Mucosa of gallbladder (tissue), 1 donor: ENCODE measurements at regions not wholly inside any gene's neighbourhood (a gene's known extent, or its start where the extent isn't known, plus 50 kb on each side); places are given as distances from the start of the nearest gene placed in this dataset.
"Not testable (repeated sequence)": the region's sequence is repeated elsewhere in the genome, so short reads cannot be mapped to it uniquely, and the experiment has no call there.

Experiments used
- DNase-seq: peaks from one replicate; pipeline ENCODE4 v3.0.0-alpha.2; 2020; ENCODE audit warnings: low spot score
- donor health status: DM: no; HTN: no; CAD: no.

DNA sequence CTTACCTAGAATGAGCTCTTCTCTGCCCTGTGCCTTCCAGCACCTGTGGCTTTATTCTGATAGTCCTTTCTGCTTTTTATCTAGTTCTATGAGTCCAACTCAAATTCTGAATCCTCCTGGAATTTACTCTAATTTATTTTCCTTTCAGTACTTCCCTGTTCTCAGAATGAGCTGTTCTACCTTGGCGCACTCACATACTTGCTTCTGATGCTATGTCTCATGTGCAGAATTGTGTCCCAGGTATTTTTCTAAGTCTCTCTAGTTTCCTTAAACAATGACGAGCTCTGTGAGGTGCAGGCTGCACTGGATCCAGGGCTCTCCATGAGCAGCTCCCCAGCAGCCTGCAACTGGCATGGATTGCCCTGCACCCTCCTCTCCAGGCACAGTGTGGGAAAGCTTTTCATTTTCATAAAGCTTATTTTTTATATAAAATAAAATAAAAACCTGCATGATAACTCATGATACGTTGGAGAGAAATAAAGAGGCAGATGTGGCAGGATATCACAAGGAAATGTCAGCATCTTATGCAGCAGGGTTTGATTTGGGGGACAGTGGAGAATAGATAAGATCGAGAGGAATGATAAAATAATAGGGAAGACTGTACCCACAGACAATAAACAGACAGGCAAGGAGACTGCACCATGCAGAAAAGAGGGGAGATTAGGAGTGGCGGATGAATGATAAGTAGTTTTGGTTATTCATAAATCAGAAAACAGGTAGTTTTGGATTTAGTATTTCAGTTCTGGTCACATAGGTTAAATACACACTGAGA lies 258.2 kb upstream of the POM121L12 start:
- no peak for DNase-seq

DNA sequence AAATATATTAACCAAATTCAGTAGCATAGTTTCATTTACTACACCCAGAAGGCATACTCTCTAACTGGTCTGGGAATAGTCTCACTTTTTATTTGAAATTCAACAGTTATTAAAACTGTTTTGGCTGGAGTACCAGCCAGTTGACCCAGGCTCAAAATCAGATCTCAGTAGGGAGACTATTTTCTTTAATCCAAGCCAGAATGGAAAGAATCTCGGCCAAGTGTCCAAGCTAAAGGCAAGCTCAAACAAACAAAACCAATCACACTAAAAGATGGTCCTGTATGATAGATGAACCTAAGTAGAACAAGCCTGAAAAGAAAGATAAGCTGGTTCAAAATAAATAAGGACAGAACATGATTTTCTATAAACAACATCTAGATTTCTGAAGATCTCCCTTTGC lies 259.6 kb upstream of the POM121L12 start:
- DNase-seq, result no peak

DNA sequence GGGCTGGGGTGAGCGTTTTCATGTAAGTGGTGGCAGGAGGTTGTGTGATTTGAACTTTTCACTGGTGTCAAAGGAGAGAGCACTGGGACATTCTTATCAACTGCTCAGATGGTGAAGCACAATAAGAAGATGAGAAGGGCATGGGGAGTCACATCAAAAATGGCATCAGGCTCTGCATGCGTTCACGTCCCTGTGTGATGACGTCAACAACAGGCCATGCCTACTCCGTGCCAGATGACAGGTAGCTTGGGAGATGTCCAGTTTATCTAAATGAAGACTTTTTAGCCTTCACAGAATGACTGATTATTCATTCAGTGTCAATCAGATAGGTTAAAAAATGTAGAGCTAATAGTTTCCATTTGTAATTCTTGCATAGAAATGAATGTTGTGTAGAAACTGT lies 264.3 kb upstream of the POM121L12 start:
- DNase-seq, result no peak

DNA sequence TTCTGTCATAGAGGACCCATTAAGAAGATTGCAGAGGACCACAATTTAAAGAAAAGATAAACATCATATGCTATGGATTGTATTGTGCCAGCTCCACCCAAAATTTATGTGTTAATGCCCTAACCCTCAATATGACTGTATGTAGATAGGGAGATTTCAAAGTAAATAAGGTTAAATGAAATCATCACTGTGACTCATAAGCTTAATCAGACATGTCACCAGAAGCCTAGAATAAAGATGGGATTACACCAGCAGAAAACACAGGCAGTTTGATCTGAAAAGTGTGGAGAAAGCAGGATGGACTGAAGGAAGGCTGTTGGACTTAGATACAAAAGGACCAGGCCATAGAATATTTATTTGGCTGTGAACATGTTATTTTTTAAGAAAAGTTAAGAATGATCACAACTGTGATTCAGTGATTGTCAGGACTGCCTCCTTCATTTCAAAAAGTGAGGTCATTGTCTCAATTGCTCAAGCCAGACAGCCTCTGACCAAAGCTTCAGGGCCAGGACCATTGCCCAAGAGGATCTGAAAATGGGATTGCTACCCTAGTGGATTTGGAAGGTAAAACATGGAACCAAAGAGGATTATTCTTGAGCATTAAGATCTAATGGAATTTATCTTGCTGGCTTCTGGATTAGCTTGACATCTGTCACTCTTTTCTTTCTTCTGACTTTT lies 270.8 kb upstream of the POM121L12 start:
- DNase-seq, result no peak

DNA sequence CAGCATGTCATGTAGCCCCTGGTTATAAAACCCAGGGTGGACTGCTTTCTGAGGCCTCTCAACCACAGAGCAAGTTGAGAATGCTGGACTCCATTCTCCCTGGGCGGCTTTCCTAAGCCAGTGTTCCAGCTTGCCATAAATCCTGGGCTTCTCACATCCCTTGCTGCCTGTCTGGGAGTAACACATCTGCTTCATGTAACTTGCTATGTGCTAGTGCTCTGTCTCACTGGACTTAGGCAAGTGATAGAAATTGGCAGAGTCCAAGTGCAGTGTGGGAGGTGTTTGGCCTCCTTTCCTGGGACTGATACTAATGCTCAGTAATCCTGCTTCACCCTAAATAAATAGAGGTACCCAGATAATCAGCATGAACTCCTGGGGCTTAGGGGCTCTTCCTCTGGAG lies 277.1 kb upstream of the POM121L12 start:
- no peak for DNase-seq

DNA sequence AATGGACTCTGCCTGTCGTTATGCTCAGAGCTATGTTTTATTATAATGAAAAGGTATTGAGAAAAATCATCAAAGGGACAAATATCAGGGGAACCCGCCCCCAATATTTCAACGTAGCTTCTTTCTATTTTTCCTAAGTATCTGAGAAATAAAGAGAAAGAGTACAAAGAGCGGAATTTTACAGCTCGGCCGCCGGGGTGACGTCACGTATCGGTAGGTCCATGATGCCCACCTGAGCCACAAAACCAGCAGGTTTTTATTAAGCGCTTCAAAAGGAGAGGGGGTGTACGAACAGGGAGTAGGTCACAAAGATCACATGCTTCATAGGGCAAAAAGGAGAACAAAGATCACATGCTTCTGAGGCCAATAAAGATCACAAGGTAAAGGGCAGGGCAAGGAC lies 281.6 kb upstream of the POM121L12 start:
- DNase-seq, result no peak

DNA sequence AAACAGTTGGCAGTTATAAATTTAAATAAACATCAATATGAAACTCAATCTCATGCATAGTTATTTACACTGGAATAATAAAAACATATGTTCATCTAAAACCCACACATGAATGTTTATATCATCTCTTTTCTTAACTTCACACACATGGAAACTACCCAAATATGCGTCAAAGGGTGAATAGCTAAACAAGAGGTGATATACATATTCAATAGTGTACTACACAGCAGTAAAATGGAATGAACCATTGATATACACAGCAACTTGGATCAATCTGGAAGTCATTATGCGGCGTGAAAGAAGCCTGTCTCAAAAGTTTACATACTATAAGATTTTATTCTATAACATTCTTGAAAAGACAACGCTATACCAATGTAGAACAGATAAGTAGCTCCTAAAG lies 282.5 kb upstream of the POM121L12 start:
- no peak for DNase-seq

DNA sequence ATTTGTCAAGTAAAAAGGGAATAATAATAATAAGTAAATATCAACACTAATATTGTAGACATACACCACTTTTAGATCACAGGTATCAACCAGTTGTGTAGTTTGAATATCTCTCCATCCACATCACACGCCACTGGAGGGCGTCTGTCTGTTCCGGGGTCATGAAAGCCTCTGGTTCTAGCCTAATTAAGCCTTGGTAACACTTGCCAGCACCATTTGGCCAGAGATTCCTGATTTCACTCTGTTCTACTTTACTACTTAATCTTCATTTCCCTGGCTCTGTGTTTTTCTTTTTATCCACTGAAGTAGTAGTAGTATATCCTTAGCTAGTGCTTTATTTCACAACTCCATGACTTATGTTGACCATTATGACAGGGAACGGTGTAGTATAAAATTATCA lies 285.6 kb upstream of the POM121L12 start:
- DNase-seq, result no peak

DNA sequence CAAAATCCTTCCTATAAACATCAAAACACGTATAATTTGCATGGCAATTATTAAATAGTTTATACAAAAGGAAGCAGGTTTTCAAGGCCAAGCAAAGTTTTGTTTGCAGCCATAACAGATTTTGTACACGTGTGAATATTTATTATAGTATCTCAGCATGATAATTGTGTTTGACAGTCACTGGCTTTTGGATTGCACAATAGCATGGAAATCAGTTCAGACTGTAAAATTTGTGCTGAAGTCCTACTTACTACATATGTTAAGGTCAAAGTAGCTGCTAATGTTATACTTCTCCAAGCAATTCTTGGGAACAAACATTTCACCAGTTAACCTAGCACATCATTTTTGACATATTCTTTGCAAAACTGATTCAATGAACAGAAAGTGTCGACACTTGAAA lies 287.6 kb upstream of the POM121L12 start:
- DNase-seq, result no peak

DNA sequence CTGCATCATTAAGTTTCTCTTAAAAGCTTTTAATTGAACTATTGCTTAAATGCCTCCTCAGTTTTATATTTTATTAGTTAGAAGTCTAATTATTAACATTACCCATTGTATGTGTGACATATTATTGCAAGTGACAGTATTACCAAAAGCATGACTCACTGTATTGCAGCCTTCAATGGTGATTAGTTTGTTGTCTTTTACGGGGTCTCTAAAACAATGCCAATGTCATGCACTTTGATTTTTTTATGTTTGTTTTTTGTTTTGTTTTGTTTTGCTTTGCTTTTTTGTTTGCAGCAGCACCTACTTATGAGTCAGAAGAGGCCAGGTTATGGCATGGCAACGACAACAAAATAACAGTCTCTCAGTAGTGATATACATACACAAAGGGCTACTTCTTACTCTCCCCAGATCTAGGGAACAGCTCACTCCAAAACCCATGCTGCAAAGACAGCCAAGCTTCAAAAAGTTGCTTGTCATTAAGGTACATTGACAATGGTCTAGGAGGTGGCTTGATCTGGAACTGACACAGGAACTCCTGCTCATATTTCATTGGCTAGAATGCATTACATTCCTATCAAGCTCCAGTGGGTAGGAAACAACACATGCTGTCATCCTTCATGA lies 293.7 kb upstream of the POM121L12 start:
- DNase-seq, result no peak

DNA sequence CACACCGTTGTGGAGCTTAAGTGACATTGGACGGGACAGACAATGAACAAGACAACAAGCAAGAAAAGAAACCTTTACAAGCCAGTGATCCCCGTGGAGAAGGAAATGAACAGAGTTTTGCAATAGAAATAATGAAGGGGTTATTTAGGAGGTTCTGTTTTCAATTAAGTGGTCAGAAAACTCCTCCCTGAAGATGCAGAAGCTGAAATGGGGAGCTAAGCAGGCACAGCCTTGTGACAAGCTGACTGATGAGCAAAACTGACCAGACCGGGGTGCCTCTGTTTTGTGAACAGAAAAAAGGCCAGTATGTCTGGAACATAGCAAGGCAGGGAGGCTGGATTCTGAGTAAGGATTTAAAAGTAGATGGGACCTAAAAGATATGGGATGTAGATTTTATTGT lies 299.8 kb upstream of the POM121L12 start:
- DNase-seq, result no peak

DNA sequence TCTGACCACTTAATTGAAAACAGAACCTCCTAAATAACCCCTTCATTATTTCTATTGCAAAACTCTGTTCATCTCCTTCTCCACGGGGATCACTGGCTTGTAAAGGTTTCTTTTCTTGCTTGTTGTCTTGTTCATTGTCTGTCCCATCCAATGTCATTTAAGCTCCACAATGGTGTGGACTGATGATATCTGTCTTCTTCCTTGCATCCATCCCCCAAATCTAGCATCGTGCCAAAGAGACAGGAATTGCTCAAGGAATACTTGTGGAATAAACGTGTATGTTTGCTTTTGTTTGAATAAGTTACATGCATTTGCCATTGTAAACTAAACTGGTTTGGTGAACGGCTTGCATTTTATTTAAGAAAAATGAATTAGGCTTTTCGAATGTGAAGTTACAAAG lies 306.8 kb upstream of the POM121L12 start:
- not testable (repeated sequence) for DNase-seq

DNA sequence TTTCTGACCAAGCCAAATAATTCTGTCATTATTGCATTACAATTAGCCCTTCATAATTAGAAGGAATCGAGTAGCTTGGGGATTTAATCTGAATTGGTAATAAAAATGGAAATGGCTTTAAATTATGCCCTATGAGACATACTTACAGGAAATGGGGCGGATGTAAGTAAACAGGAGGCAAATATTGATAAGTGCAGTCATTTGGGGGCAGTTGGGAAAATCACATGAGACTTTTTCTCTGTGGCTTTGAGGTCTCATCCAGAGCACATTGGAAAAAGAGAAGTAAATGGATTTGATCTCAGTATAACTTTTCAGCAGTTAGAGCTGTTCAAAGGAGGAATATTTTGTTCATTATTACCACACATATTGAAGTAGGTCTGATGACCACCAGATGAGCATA lies 307.8 kb upstream of the POM121L12 start:
- DNase-seq, result no peak

DNA sequence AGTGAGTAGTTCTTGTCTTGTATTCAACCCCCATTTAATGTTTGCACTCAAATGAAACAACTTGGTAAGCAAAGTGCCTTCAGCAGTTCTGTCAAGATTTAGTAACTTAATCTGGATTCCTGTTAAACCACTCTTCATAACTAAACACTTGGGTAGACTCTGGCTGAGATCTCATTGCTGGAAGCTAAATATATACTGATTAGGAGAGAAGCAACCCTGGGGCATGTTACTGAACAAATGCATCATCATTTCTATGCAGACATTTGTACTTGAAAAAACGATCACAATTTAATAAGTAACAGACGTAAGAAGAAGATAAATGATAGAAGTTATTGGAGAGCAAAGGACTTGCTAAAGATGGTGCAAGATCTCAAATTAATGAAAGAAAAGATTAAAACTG lies 308.4 kb upstream of the POM121L12 start:
- DNase-seq, result no peak

DNA sequence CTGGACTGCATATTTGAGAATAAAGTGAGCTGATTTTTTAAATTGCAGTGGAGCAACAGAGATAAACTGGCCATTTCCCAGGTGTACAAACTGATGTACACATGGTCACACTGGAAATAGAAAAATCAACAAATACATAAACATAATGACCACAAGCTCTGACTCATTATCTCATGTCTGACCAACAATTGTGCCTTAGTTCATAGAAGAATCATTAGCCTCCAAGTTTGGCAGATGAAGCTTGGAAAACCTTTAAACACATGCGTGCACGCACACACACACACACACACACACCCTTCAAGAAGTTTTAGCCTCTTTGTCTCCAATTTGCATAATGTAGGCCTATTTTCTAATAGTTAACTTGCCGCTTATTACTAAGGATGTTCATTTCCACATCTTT lies 308.9 kb upstream of the POM121L12 start:
- no peak for DNase-seq

DNA sequence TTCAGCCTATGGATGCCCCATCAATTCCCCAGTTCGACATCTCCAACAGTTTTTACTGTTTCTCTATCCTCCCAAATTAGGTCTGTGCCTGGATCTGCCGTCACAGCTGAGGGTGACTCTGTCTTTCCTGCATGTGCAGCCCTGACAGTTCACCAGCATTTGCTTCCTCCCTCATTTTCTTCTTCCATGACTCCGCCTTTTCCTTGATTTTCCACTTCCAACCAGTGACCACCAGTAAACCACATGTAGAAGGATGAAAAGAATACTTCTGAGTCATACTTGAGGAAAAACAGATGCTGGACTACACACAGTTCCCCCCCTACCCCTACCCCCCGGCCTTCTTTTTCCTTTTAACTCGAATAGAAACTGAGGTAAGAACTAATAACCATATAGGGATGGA lies 311.8 kb upstream of the POM121L12 start:
- DNase-seq, result no peak

DNA sequence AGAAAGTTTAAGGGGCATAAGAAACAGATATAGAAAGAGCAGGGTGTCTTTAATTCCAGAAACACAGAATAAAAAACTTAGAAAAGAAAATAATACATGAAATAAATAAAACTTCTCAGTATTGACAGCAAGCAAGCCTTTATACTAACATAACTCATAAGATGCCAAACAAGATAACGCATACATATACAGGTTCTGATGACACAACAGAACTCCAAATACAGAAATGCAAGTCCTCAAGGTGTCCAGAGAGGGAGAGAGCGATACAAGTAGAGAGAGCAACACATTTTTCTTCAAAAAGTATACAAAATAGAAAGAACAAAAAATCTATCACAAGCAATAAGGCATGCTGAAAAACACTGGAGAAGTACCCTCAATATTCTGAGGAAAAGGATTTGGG lies 314.6 kb upstream of the POM121L12 start:
- DNase-seq, result no peak

DNA sequence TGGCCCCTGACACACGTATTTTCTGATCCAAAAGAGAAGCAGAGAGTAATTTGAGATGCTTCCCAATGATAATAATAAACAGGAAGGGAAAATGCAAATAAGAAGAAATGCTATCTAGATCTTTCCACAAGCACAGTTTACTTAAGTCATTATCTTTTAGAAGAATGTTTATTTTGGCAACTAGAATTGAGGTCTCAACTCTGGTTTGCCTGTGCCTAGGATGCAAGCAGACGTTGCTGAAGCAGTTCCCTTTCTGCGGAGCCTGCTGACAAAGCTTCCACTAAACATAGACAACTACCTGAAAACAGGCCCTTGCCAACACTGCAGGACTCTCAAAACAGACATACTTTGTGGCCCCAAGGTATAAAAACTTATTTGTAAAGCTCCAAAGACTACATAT lies 315.8 kb upstream of the POM121L12 start:
- no peak for DNase-seq

DNA sequence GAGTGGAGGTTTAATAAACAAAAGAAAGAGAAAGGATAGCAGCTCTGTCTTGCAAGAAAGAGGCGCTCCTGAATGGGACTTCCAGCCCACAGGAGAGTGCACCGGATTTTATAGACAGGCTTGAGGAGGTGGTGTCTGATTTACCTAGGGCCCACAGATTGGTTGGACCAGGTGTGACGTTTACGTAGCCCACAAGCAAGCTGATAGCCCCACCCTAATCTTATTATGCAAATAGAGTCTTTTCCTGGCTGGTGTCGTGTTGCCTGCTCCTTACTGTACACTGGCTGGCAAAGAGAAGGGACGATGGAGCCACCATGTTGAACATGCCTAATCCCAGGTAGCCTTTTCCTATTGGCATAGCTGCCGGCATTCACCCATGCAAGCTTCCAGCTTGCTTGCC lies 319.7 kb upstream of the POM121L12 start:
- no peak for DNase-seq

DNA sequence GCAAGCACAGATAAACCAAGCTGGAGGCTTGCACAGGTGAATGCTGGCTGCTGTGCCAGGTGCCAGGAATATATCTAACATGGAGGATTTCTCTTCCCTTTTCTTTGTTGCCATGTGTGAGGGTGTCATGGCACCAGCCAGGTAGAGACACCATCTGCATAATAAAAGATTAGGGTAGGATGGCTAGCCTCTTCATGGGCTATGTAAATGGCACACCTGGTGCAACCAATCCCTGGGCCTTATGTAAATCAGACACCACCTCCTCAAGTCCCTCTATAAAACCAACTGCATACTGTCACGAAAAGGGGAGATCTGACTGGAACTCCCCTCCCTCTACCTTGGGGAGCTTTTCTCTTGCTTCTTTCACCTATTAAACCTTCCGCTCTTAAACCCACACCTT lies 322.5 kb upstream of the POM121L12 start:
- DNase-seq, result no peak

DNA sequence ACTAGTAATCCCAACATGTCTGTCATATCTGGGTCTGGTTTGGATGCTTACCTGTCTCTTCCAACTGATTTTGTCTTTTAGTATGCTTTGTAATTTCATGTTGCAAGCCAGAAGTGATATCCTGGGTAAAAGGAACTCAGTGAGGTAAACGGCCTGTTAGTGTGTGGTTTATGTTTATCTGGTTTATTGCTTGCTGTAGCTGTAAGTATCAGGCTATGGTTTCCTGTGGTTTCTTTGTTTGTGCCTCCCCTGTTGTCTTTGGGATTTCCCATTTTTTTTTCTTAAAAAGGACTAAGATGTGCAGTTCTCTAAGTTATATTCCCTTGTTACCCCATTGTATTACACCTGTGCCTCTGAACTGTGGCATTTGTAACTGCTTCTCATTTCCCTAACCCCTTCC lies 323.5 kb upstream of the POM121L12 start:
- no peak for DNase-seq

DNA sequence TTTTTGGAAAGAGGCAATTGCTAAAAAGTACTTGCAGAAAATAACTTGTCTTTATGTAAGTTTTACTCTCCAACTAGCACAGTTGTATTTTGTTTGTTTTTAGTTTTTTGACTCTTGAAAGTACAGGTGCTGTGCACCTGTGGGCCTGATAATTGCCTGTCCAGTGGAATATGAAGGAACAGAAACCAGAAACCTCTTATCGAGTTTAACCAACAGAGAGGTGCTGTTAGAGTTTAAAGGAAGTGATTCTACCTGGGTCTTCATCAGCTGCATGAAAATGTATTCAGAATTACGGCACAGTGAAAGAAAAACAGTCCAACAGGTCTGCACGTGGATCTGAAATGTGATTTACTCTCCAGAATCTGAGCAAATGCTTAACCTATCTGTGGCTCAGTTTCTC lies 326.6 kb upstream of the POM121L12 start:
- no peak for DNase-seq

DNA sequence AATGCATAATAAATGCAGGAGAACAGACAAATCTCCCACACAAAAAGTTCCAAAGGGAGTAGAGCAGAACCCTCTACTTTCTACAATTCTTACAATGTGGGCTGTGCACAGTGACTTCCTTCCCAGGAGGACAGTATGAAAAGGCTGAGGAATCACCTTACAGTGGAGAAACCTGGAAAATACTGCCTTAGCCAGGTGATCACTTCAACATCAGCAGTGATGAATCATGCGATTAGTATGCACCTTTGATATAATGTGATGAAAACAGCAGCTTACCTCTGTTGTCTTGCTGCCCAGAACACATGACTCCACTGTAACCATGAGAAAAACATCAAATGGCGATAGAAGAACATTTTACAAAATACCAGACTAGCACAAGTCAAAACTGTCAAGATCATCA lies 329.7 kb upstream of the POM121L12 start:
- no peak for DNase-seq
